ENCODE measurements at regions not wholly inside any gene's neighbourhood (a gene's known extent, or its start where the extent isn't known, plus 50 kb on each side); places are given as distances from the start of the nearest gene placed in this dataset.
"Not testable (repeated sequence)": the region's sequence is repeated elsewhere in the genome, so short reads cannot be mapped to it uniquely, and the experiment has no call there.

- no peak for DNase-seq
Measured at GRCh38 chr1:196160066-196160795, 448.0 kb downstream of the KCNT2 start.

- no peak for DNase-seq
Measured at GRCh38 chr1:196155586-196155985, 452.7 kb downstream of the KCNT2 start.

- DNase-seq = no peak
Measured at GRCh38 chr1:196152975-196153374, 455.3 kb downstream of the KCNT2 start.

GRCh38 chr1:196152086-196152485 is 456.2 kb downstream of the KCNT2 start:
- DNase-seq = no peak

- DNase-seq = peak in 1 of 2 experiments; percentile 16
Measured at GRCh38 chr1:196148367-196148970, 459.8 kb downstream of the KCNT2 start.

GRCh38 chr1:196147530-196147929 is 460.7 kb downstream of the KCNT2 start:
- no peak for DNase-seq

- DNase-seq = not testable (repeated sequence)
Measured at GRCh38 chr1:196145151-196145550, 463.1 kb downstream of the KCNT2 start.

GRCh38 chr1:196144588-196144987 is 463.7 kb downstream of the KCNT2 start:
- no peak for DNase-seq

GRCh38 chr1:196143602-196144342 is 464.5 kb downstream of the KCNT2 start:
- DNase-seq = no peak

GRCh38 chr1:196142111-196142640 is 466.1 kb downstream of the KCNT2 start:
- DNase-seq = no peak

GRCh38 chr1:196136396-196136795 is 471.8 kb downstream of the KCNT2 start:
- no peak for DNase-seq

- no peak for DNase-seq
Measured at GRCh38 chr1:196131691-196132090, 476.5 kb downstream of the KCNT2 start.

GRCh38 chr1:196128835-196129234 is 479.4 kb downstream of the KCNT2 start:
- no peak for DNase-seq

GRCh38 chr1:196121181-196121580 is 487.1 kb downstream of the KCNT2 start:
- DNase-seq = no peak

GRCh38 chr1:196115646-196116045 is 492.6 kb downstream of the KCNT2 start:
- DNase-seq = no peak

- DNase-seq = no peak
Measured at GRCh38 chr1:196114193-196114592, 494.0 kb downstream of the KCNT2 start.

GRCh38 chr1:196108990-196109389 is 499.2 kb downstream of the KCNT2 start:
- not testable (repeated sequence) for DNase-seq

GRCh38 chr1:196105901-196106300 is 502.3 kb downstream of the KCNT2 start:
- DNase-seq = no peak

GRCh38 chr1:196102826-196103225 is 505.4 kb downstream of the KCNT2 start:
- DNase-seq = no peak

GRCh38 chr1:196098000-196098399 is 510.2 kb downstream of the KCNT2 start:
- DNase-seq = no peak

GRCh38 chr1:196094821-196095220 is 513.4 kb downstream of the KCNT2 start:
- DNase-seq = no peak

GRCh38 chr1:196091397-196092135 is 516.7 kb downstream of the KCNT2 start:
- DNase-seq = no peak

GRCh38 chr1:196090226-196090625 is 518.0 kb downstream of the KCNT2 start:
- DNase-seq = no peak
